HG03558 (cell line): ENCODE measurements at regions not wholly inside any gene's neighbourhood (a gene's known extent, or its start where the extent isn't known, plus 50 kb on each side); places are given as distances from the start of the nearest gene placed in this dataset.
"Not testable (repeated sequence)": the region's sequence is repeated elsewhere in the genome, so short reads cannot be mapped to it uniquely, and the experiment has no call there.

Source experiments
- ATAC-seq: cut with Tn5 transposase; IDR thresholded peaks from one replicate; pipeline ENCODE4 v1.9.1; 2021; ENCODE audit warnings: moderate number of reproducible peaks; ENCODE audit not compliant: unreplicated experiment; ENCODE audit errors: extremely low read depth

DNA sequence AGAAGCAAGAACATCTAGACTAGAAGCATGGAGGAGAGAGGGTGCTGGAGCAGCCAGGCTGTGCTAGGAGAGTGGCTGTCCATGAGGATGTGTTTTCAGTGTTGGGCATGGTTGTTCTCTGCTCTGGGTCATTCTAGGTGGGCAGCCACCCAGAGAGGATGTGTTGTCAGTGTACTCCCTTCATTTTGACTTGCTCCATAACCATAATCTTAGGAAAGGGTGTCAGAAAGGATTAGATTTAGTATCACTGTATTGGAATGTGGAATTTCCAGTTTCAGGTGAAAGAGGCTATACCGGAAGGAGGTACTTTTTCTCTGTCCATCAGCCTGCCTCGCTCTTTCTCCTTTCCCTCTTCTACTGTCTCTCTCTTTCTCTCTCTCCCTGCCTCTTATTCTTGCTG lies 474.5 kb upstream of the PODXL start:
- ATAC-seq, result no peak

DNA sequence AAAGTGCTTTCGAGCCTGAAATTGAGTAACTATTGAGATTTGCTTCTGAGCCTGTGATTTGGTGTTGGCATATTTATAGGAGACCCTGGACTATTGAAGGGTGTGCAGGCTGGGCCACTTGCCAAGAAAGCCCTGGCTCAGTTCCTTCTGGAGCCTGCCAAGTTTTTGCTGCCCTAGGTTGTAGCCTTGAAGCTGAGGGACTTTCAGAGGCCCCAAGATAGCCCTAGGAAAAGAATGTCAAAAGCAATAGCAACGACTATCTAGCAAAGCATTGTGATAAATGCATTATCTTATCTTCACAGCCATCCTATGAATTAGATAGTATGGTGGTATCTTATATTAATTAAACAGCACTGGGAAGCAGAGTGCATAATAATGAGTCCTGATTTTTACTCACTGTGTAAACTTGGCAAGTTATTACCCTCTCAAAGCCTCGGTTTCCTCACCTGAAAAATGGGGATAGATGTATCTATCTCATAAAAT lies 473.7 kb upstream of the PODXL start:
- no peak for ATAC-seq

DNA sequence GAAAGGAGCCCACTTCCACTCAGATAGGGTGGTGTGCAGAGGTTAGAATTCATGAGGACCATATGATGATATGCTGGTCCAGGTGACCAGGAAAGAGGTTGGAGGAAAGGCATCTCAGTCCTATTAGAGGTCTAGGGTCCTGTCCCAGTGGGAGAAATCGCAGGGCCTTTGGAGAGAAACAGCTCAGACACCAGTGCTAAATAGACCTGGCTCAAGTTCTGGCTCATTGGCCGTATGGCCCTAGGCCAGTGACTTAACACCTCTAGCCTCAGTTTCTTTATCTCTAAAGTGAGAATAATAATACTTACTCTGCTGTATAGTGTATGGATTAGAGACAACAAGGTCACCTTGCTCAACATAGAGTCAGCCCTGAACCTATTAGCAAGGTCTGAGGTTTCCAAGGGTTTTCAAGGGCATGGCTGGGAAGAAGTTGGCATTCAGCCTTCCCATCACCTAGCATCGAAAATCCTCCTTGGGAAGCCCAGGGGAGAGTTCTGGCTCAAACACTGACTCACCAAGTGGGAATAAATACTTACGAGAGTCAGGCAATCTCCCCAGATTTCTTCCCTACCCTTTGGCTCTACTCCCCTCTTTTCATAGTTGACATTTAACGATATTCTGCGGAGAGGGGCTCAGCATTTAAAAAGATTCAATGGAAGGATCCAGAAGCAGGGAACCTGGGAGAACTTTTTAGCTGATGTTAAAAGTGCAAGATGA lies 473.1 kb upstream of the PODXL start:
- ATAC-seq, result no peak

DNA sequence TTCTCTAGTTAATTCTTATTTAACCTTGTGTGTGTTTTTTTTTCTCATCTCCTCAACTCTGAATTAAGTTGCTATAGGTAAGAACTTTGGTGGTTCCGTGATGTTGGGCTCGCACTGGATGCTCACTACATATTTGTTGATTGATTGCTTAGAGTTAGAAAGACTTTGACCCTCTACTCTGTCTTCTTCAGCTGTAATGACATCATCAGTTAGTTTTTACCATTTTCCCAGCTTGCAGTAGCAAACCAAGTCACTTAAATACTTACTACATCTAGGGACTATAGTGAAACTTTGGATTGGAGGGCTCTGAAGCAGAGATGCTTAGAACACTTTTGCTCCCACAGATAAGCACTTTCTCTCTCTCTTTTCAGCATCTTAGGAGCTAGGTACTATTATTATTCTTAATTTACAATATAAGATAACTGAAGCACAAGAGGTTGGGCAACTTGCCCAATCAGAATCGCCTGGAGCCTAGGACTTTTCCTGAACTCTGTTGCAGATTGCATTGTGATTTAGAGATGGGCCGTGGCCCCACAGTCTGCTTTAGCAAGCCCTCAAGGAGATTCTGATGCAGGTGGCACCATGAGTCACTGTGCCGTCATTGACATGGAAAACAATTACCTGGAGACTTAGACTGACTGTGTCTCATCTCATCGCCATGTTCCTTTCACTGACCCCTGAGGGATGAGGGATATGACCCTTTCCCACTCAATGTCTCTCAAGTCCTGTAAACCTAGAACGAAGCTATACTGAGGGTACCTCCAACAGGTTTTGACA lies 471.9 kb upstream of the PODXL start:
- ATAC-seq, result no peak

DNA sequence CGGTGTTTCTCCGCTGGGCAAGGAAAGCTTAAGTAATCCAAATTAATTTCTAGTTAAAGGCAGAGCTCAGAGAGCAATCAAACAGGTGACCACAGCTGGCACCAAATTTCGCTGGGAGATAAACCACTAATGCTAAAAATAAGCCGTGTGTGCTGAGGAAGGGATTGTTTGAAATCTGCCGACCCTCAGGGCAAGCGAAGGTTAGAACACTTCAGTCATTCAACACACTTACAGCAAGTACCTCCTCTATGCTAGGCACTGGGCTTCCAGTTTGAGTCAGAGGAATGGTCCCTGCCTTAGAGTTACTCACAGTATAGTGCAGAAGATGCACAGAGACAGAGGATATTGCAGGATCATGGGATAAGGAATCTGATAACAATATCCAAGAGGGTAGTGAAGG lies 467.9 kb upstream of the PODXL start:
- ATAC-seq, result no peak

DNA sequence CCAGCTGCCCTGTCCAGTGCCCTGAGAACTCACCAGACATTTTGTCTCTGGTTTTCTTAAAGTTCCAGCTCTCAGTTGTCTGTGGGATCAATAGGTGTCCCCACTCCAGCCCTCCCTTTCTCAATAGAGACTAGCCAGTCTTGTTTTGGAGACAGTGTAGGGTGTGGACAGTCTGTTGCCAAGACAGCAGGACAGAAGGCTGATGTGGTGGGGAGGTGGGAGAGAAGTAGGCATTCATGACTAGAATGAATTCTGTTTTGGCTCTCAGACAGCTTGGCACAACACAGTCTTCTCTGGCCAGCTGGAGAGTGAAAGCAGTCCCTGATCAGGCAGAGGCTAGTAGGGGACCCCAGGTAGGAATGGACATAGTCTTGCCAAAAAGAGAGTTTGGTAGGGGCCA lies 467.0 kb upstream of the PODXL start:
- ATAC-seq, result no peak

DNA sequence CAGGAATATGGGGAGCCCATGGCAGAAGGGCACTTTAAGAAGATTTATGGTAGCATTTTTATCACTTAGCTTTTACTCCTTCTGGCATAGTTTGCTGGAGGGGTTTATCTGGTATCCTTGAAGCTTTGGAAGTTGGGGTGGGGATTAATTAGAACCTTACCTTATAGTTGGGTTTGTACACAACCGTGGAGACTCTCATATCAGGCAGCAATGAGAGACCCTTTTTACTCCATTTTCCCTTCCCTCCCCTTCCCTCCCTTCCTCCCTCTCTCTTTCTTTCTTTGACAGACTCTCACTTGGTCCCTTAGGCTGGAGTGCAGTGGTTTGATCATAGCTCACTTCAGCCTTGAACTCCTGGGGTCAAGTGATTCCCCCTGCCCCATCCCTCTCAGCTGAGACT lies 465.8 kb upstream of the PODXL start:
- ATAC-seq, result no peak

DNA sequence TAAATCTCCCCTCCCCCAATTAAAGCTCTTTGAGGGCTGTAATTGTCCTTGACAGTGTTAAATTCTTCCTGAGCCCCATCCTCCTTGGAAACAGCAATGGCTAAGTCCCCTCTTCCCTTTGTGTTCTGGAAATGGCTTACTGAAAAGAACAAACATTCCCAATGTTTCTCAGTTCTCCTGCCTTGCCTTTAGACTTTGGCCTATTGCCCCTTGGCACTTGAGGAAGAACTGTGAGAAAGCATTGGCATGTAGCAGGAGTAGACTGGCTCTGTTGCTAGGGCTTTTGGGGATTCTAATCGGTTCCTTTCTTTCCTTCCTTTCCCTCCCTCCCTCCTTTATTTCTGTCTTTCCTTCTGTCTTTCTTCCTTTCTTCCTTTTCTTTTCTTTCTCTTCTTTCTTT lies 463.3 kb upstream of the PODXL start:
- no peak for ATAC-seq

DNA sequence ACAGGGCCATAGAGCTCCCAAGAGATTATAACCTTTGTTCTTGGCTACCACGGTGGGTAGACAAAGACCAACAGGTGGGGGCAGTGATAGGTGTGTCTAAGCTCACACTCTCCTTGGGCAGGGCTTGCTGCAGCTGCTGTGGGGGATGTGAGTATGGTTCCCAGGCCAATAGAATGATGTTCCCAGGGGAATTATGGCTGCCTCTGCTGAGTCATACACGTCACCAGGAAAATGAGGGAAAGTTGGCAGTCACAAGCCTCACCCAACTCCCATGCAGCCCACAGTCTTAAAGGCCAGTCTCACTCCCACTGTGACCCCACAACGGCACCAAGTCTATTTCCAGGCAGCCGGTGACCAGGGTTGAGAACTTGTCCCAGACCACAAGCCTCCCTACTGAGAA lies 453.4 kb upstream of the PODXL start:
- no peak for ATAC-seq

DNA sequence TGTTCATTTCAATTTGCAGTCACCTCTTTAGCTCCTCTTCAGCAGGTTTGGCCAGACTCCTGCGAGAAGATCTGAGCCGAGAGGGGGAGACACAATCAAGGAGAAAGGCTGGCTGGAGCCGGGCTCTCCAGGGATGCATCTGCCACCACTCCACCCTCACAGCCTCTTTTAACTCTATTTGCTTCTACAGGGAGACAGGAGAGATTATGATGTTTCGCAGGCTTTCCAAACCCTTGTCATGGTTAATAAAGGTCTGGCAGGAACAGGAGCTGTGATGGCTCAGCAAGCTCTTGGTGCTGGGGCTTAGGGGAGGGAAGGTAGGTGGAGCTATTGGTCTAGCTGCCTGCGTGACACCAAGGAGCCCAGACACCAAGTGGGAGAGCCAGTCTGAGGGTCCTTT lies 448.1 kb upstream of the PODXL start:
- ATAC-seq, result no peak

DNA sequence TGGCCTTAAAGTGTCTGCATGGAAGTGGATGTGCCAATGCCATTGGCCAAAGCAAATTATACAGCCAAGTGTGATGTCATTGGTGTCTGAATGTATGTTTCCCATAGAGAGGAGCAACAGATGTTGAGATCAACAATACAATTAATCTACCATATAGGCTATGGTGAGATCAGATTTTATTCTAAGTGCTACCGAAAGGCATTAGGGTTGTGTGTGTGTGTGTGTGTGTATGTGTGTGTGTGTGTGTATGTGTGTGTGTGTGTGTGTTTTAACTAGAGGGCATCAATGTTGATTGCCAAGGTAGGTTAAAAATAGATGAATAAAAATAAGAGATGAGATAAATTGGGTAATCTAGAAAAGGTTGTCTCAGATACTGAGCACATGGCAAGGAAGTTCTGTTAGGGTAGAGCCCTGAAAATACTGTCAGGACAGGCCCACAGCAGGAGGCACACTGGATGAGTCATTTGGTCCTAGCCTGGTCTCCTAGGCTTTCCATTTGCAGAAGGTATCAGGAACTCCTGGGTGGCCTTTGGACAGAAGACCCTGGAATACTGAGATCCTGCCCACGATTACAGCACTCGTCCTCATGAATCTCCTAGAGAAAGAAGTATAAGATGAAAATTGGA lies 446.0 kb upstream of the PODXL start:
- ATAC-seq, result no peak

DNA sequence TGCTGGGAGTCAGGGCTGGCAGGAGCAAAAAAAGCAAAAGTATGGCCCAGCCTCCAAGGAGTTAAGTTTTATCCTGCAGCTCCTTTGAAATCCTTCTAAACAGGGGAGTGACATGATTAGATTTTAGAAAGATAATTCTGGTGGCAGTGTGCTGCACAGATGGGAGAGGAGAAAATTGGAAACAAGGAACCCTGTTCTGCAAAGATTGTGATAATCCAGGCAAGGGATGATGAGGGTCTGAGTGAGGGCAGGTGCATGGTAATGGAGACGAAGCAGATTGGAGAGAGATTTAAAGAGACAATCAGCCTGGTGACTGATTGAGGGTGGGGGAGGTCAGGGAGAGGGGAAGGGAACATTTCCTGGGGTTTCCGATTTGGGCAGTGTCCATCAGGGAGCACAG lies 444.7 kb upstream of the PODXL start:
- ATAC-seq, result no peak

DNA sequence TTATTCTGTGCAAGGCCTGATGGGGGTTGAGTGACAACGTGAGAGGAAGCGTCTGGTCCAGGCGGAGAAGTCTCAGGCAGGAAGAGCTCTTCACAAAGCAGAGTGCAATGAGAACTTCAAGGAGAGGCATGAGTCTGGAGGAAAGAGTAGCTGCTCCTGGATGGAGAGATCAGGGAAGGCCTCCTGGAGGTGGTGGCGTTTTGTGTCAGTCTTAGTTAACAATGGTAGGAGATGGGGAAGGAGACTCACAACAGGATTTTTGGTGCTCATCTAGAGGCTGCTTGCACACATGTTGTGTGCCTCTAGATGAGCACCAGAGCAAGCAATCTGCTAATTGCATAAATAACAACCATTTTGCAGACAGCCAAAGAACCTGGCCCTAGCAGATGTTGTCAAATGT lies 442.8 kb upstream of the PODXL start:
- ATAC-seq, result no peak

DNA sequence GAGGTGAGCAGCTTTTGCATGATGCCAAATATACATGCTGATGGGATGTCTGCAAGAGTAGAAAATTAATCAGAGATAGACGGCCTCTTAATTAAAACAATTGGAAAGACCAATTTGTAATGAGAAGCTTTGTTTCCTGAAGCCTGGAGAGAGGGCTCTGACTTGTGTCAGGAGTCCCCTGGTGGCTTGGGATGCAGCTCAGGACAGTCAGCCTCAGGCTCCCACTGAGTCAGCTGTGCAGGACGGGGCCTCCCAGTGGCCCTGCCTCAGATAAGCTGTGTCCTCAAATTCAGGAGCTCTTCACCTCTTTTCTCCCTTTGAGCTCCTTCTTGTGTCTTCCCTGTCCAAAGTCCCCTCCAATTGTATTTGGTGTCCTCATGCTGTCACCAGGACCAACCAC lies 438.9 kb upstream of the PODXL start:
- no peak for ATAC-seq

DNA sequence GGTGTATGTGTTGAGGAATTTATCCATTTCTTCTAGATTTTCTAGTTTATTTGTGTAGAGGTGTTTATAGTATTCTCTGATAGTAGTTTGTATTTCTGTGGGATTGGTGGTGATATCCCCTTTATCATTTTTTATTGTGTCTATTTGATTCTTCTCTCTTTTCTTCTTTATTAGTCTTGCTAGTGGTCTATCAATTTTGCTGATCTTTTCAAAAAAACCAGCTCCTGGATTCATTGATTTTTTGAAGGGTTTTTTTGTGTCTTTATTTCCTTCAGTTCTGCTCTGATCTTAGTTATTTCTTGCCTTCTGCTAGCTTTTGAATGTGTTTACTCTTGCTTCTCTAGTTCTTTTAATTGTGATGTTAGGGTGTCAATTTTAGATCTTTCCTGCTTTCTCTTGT lies 424.6 kb upstream of the PODXL start:
- ATAC-seq, result not testable (repeated sequence)

DNA sequence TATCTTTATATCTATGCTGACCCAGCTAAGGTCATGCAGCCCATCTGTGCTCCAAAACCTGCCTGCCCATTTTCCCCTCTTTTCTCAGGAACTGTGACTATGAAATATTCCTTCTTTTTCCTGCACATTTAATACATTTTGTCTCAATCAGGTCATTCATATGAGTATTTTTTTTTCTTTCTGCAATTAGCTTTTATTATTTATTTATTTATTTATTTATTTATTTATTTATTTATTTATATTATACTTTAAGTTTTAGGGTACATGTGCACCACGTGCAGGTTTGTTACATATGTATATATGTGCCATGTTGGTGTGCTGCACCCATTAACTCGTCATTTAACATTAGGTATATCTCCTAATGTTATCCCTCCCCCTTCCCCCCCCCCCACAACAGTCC lies 421.7 kb upstream of the PODXL start:
- not testable (repeated sequence) for ATAC-seq

DNA sequence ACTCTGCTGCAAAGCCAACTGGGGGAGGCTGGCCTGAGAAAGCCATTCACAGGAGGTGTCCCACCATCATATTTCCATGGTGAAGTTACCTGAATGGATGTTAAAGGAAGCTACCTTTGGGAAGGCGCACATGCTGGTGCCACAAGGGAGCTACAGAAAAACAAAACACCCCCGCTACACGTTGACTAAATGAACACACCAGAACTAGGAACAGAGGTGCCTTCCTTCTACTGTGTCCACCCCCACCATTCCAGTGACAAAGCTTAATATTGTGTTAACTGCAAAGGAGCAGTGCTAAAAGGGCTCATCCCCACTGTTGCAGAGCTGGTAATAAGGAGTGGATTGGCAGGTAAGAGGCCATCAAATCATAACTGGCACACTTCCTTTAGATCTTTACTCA lies 420.0 kb upstream of the PODXL start:
- no peak for ATAC-seq

DNA sequence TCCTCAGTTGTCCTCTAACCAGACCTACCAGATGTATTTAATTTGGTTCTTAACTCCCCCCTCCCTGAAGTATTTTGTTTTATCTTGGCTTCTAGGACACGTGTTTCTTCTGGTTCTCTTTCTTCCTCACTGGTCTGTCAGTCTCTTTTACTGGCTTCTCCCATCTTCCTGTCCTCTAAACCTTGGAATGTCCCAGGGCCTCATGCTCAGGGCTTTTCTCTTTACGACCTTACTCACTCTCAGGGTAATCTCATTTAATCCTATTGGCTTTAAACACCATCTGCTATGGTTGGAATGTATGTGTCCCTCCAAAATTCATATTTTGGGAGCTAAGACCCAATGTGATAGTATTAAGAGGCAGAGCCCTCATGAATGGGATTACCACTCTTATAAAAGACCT lies 418.2 kb upstream of the PODXL start:
- ATAC-seq, result no peak

DNA sequence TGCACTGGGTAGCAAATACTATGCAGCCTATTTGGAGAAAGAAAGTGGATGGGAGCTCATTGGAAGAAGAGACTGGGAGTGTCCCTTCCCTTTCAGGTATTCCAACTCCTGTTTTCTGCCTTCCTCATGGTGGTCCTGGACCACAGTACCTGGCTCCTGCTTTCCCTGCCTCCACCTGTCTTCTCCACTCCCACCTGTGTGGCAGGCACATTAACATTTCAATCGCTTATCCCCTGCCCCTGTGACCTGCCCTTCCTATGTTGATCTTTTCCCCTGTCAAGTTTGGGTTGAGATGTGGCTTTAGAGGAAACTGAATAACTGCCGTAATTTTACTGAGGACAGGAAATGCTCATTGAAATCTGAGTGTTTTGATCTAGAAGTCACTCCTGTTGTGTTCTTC lies 415.8 kb upstream of the PODXL start:
- ATAC-seq, result no peak

DNA sequence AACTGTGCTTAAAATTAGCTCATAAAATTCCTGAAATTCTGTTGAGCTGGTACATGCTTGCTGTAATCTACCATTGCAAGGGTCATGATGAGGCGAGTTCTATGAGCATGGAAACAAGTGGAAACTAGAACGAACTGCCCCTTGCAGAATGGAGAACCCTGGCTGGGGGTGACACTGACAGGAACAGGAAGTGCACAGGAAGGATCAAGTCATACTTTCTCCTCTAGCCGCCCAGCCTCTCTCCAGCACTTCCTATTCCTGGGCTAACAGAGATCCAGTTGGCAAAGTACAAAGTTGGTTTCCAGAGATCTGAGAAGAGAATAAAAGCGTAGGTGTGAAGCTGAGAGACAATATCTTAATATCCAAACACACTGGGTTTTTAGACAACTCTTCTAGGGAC lies 414.2 kb upstream of the PODXL start:
- no peak for ATAC-seq

DNA sequence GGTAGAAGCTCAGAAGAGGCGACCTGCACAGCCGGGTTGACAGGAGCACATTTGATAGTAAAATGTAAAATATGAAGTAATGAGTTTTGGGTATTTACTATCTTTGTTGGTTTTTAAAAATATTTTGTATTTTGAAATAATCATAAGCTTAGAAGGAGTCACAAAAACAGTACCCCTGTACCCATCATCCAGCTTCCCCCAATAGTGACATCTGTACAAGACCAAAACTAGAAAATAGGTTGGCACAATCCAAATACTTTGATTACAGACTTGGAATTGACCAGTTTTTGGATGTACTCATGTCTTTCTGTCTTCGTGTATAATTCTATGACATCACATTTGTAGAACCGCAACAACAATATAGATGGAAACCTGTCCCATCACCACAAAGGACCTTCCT lies 413.1 kb upstream of the PODXL start:
- no peak for ATAC-seq
